NCI-H345 treated with DMSO at 0.1 percent for 48 hours (cell line): ENCODE measurements at regions not wholly inside any gene's neighbourhood (a gene's known extent, or its start where the extent isn't known, plus 50 kb on each side); places are given as distances from the start of the nearest gene placed in this dataset.

Source experiments
- DNase-seq: peaks from one replicate; lab custom pipeline; 2025; ENCODE audit not compliant: unreplicated experiment; lab: John Stamatoyannopoulos, UW

GRCh38 chr14:60349663-60350365 is 100.8 kb downstream of the PPM1A start:
- peak; percentile 77 for DNase-seq

GRCh38 chr14:60350366-60350720 is 101.3 kb downstream of the PPM1A start:
- no peak for DNase-seq

- DNase-seq: no peak
Observed at GRCh38 chr14:60353420-60353819, 104.4 kb downstream of the PPM1A start.

GRCh38 chr14:60355768-60356167 is 106.7 kb downstream of the PPM1A start:
- DNase-seq: no peak

GRCh38 chr14:60356386-60356785 is 107.4 kb downstream of the PPM1A start:
- no peak for DNase-seq

- peak; percentile 55 for DNase-seq
Observed at GRCh38 chr14:60356906-60357550, 108.0 kb downstream of the PPM1A start.

- DNase-seq: no peak
Observed at GRCh38 chr14:60357551-60358149, 108.6 kb downstream of the PPM1A start.

GRCh38 chr14:60363275-60363674 is 114.3 kb downstream of the PPM1A start:
- DNase-seq: no peak

- DNase-seq: no peak
Observed at GRCh38 chr14:60363687-60364086, 114.7 kb downstream of the PPM1A start.

- no peak for DNase-seq
Observed at GRCh38 chr14:60381909-60382308, 104.0 kb downstream of the C14orf39 start.
